Large intestine (tissue), 3 donors: ENCODE measurements at regions not wholly inside any gene's neighbourhood (a gene's known extent, or its start where the extent isn't known, plus 50 kb on each side); places are given as distances from the start of the nearest gene placed in this dataset.
A peak's percentile ranks its signal among the peaks of the same experiment; 100 is the strongest.

Experiments used
- DNase-seq, 2 donors: peaks; one replicate each; pipeline versions ENCODE4 v3.0.0 to v3.0.0-alpha.2; 2013
- H3K27ac ChIP-seq: one replicate; pipeline ENCODE4 v1.5.1; 2013; ENCODE audit warnings: low read length
- H3K27me3 ChIP-seq: 2 replicates; pipeline ENCODE4 v1.6.1; 2013; ENCODE audit warnings: low read length; ENCODE audit not compliant: control insufficient read depth, insufficient read depth
- H3K36me3 ChIP-seq: 2 replicates; pipeline ENCODE4 v1.6.1; 2013; ENCODE audit warnings: low read length; ENCODE audit not compliant: control insufficient read depth, insufficient read depth
- H3K4me1 ChIP-seq: one replicate; pipeline ENCODE4 v1.6.1; 2013; ENCODE audit warnings: low read length; ENCODE audit not compliant: control insufficient read depth, insufficient read depth
- H3K4me3 ChIP-seq: one replicate; pipeline ENCODE4 v1.5.1; 2013; ENCODE audit warnings: low read length
- H3K9me3 ChIP-seq: one replicate; pipeline ENCODE4 v1.6.1; 2013; ENCODE audit warnings: mild to moderate bottlenecking, low read depth, low read length, moderate library complexity; ENCODE audit not compliant: control insufficient read depth
- WGBS: methylation state at CpG from one replicate; pipeline ENCODE4 v1.1.5; 2013; ENCODE audit warnings: low lambda C conversion rate; ENCODE audit not compliant: insufficient coverage; 5-methylcytosine and 5-hydroxymethylcytosine counted together

GRCh38 chr16:50997679-50998078 is 153.4 kb downstream of the SALL1 start:
- DNase-seq, result no peak
- Histone ChIP-seq H3K4me1 (peaks cover 3% of the 10 kb centered on the region), H3K27ac (no peak overlapping the region), H3K9me3 (no peaks in the 10 kb centered on the region), H3K36me3 (no peaks in the 10 kb centered on the region), H3K4me3 (no peak overlapping the region), H3K27me3 (peaks cover 4% of the 10 kb centered on the region)
- WGBS, result no CpG with 5 or more reads among the region's 6 CpGs

DNA sequence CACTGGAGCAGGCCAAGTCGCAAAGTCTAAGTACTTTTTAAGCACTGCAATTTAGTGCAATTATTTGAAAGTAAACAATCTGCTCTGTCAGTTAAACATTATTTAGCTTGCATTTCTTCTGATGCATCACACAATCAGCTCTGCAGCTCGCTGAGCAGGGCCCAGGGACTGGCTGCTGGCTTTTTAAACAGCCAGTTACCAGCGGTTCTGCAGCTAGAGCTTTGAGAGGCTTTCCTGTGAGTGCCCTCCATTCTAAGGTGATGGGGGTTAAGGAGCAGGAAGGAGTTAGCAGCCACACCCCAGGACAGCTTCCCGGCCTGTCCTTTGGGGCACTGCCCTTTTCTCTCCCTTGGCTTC is 154.3 kb downstream of the SALL1 start:
- Histone ChIP-seq H3K4me1 (peaks cover 3% of the 10 kb centered on the region), H3K27ac (no peak overlapping the region), H3K9me3 (no peaks in the 10 kb centered on the region), H3K36me3 (no peaks in the 10 kb centered on the region), H3K4me3 (no peak overlapping the region), H3K27me3 (peaks cover 4% of the 10 kb centered on the region)
- WGBS, result no CpG with 5 or more reads among the region's 4 CpGs
- DNase-seq, result peak in 1 of 2 donors; percentile 11

GRCh38 chr16:50996166-50996829 is 154.8 kb downstream of the SALL1 start:
- DNase-seq, result no peak
- peaks cover 3% of the 10 kb centered on the region for H3K4me1 ChIP-seq
- no peak overlapping the region for H3K4me3 ChIP-seq
- H3K27me3 ChIP-seq, result peaks cover 4% of the 10 kb centered on the region
- no peak overlapping the region for H3K27ac ChIP-seq
- no CpG with 5 or more reads among the region's 12 CpGs for WGBS
- no peaks in the 10 kb centered on the region for H3K9me3 ChIP-seq
- no peaks in the 10 kb centered on the region for H3K36me3 ChIP-seq

GRCh38 chr16:50994995-50995394 is 156.1 kb downstream of the SALL1 start:
- Histone ChIP-seq H3K27me3 (peaks cover 4% of the 10 kb centered on the region), H3K36me3 (no peaks in the 10 kb centered on the region), H3K27ac (no peak overlapping the region), H3K4me3 (no peak overlapping the region), H3K4me1 (peaks cover 3% of the 10 kb centered on the region), H3K9me3 (no peaks in the 10 kb centered on the region)
- WGBS, result 100% methylated on average over 3 of the region's 8 CpGs
- DNase-seq, result no peak

- H3K4me1 ChIP-seq, result peaks cover 3% of the 10 kb centered on the region
- H3K27ac ChIP-seq, result no peak overlapping the region
- H3K27me3 ChIP-seq, result peaks cover 4% of the 10 kb centered on the region
- no peak for DNase-seq
- no peaks in the 10 kb centered on the region for H3K36me3 ChIP-seq
- H3K9me3 ChIP-seq, result no peaks in the 10 kb centered on the region
- H3K4me3 ChIP-seq, result no peak overlapping the region
- WGBS, result 100% methylated on average over 2 of the region's 18 CpGs
Observed at GRCh38 chr16:50992350-50993032, 158.6 kb downstream of the SALL1 start.

- Histone ChIP-seq H3K27me3 (peaks cover 4% of the 10 kb centered on the region), H3K9me3 (no peaks in the 10 kb centered on the region), H3K36me3 (no peaks in the 10 kb centered on the region), H3K4me3 (no peak overlapping the region), H3K27ac (no peak overlapping the region), H3K4me1 (no peaks in the 10 kb centered on the region)
- no CpG with 5 or more reads among the region's 13 CpGs for whole genome bisulfite sequencing
- no peak for DNase-seq
Observed at GRCh38 chr16:50991436-50991835, 159.6 kb downstream of the SALL1 start.

DNA sequence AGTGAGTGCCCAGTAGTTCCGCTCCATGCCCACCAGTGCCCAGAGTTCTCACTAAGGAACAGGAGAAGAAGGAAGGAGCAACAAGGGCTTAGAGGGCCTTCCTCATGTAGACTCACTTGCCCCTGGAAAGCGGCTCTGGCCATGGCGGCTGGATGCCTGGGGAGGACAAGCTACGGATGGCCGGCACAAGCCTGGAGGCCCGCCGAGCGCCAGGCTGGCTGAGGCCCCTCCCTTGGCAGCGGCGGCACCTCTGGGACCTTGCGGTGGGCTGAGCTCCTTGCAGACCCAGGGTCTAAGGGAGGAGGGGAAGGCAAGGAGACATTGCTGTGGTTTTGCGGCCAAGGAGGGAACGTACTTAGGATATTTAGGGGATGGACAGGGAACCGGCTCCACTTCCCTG is 160.1 kb downstream of the SALL1 start:
- no peak for DNase-seq
- Histone ChIP-seq H3K4me3 (no peak overlapping the region), H3K4me1 (no peaks in the 10 kb centered on the region), H3K27me3 (peaks cover 2% of the 10 kb centered on the region), H3K9me3 (no peaks in the 10 kb centered on the region), H3K36me3 (no peaks in the 10 kb centered on the region), H3K27ac (no peak overlapping the region)
- no CpG with 5 or more reads among the region's 14 CpGs for WGBS

GRCh38 chr16:50989047-50989446 is 162.0 kb downstream of the SALL1 start:
- WGBS, result no CpG with 5 or more reads among the region's 1 CpG
- H3K9me3 ChIP-seq, result no peaks in the 10 kb centered on the region
- H3K27me3 ChIP-seq, result no peaks in the 10 kb centered on the region
- no peaks in the 10 kb centered on the region for H3K36me3 ChIP-seq
- no peaks in the 10 kb centered on the region for H3K4me1 ChIP-seq
- H3K27ac ChIP-seq, result no peak overlapping the region
- no peak for DNase-seq
- no peak overlapping the region for H3K4me3 ChIP-seq

- H3K9me3 ChIP-seq, result no peaks in the 10 kb centered on the region
- H3K27ac ChIP-seq, result no peak overlapping the region
- no peaks in the 10 kb centered on the region for H3K27me3 ChIP-seq
- no peaks in the 10 kb centered on the region for H3K4me1 ChIP-seq
- H3K36me3 ChIP-seq, result no peaks in the 10 kb centered on the region
- no peak overlapping the region for H3K4me3 ChIP-seq
- DNase-seq, result no peak
- WGBS, result no CpG with 5 or more reads among the region's 3 CpGs
Observed at GRCh38 chr16:50988441-50988840, 162.6 kb downstream of the SALL1 start.

- no peak for DNase-seq
- WGBS, result no CpG with 5 or more reads among the region's 5 CpGs
- no peak overlapping the region for H3K4me3 ChIP-seq
- H3K27me3 ChIP-seq, result no peaks in the 10 kb centered on the region
- H3K9me3 ChIP-seq, result no peaks in the 10 kb centered on the region
- H3K4me1 ChIP-seq, result no peaks in the 10 kb centered on the region
- H3K36me3 ChIP-seq, result no peaks in the 10 kb centered on the region
- H3K27ac ChIP-seq, result no peak overlapping the region
Observed at GRCh38 chr16:50986453-50986852, 164.6 kb downstream of the SALL1 start.

DNA sequence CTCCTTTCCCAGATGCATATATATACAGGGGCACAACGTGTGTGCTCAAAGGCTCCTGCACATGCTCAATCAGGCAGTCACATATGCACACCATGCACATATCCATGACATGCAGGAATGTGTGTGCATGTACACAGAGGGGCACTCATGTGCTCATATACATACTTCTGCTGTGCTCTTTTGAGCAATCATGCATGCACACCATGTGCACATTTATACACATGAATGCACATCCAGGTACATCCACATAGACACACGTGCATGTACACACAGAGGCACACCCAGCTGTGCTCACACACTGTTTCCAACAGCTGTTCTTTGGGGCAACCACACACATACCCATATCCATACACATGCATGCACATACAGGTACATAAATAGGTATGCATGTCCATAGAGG is 165.3 kb downstream of the SALL1 start:
- Histone ChIP-seq H3K36me3 (no peaks in the 10 kb centered on the region), H3K27me3 (no peaks in the 10 kb centered on the region), H3K9me3 (no peaks in the 10 kb centered on the region), H3K4me3 (no peak overlapping the region), H3K27ac (no peak overlapping the region), H3K4me1 (no peaks in the 10 kb centered on the region)
- DNase-seq, result no peak
- WGBS, result no CpG with 5 or more reads among the region's 2 CpGs
